SK-N-MC (cell line): ENCODE measurements at regions not wholly inside any gene's neighbourhood (a gene's known extent, or its start where the extent isn't known, plus 50 kb on each side); places are given as distances from the start of the nearest gene placed in this dataset.

Experiments used
- EZH2 ChIP-seq: fragments of 200-600 bp; sonication (generic); IDR thresholded peaks from one replicate; pipeline ENCODE4 v1.6.1; 2017; ENCODE audit warnings: antibody characterized with exemption
- FOXP2 ChIP-seq: optimal IDR thresholded peaks from 2 replicates; pipeline ENCODE3; 2011; ENCODE audit warnings: mild to moderate bottlenecking, moderate library complexity; ENCODE audit not compliant: insufficient read depth; ENCODE audit errors: extremely low read length, control extremely low read depth

DNA sequence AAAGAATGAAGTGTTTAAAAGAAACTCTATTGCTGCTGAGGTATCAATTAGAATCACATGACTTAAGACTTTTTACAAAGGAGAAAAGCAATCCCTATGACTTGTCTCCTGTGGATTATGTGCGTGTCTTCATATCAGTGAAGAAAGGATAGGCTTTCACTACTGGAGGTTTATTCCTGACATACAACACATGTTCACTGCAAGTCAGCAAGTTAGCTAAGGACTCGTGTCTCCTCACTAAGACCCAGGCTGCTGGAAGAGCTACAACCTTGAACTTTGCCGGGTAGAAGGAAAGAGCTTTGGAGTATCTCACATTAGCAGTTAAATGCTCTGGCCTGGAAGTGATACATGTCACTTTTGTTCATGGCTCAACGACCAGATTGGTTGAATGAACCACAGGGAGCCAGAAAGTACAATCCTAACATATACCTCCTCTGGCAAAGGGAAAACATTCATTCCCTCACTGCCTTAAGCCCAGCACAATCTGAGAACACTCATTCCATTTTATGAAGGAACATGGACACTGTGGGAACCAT is 215.3 kb downstream of the RNF152 start:
- TF ChIP-seq FOXP2, result no peak
- no peak for TF ChIP-seq EZH2
